GM23248 (cell line): ENCODE measurements at regions not wholly inside any gene's neighbourhood (a gene's known extent, or its start where the extent isn't known, plus 50 kb on each side); places are given as distances from the start of the nearest gene placed in this dataset.
A peak's percentile ranks its signal among the peaks of the same experiment; 100 is the strongest.

ENCODE experiments used
- DNase-seq: peaks from one replicate; pipeline ENCODE4 v3.0.0-alpha.2; 2015
- H2AFZ ChIP-seq: fragments of 200-600 bp; sonication (generic); 2 replicates; pipeline ENCODE4 v1.6.1; 2016; ENCODE audit warnings: antibody characterized with exemption
- H3F3A ChIP-seq: fragments of 200-600 bp; sonication (generic); 2 replicates; pipeline ENCODE4 v1.6.1; 2016; ENCODE audit warnings: mild to moderate bottlenecking, antibody characterized with exemption, mixed run types; ENCODE audit not compliant: insufficient read depth
- H3K27ac ChIP-seq: fragments of 200-600 bp; sonication (generic); 2 replicates; pipeline ENCODE4 v1.5.1; 2016; ENCODE audit warnings: mild to moderate bottlenecking
- H3K27me3 ChIP-seq: fragments of 200-600 bp; sonication (generic); replicated peaks from 2 replicates; pipeline ENCODE4 v1.6.1; 2016; ENCODE audit warnings: mild to moderate bottlenecking; ENCODE audit not compliant: insufficient read depth
- H3K36me3 ChIP-seq: fragments of 200-600 bp; sonication (generic); 2 replicates; pipeline ENCODE4 v1.6.1; 2016; ENCODE audit warnings: low read depth, mild to moderate bottlenecking
- H3K4me1 ChIP-seq: fragments of 200-600 bp; sonication (generic); 2 replicates; pipeline ENCODE4 v1.6.1; 2016; ENCODE audit warnings: mild to moderate bottlenecking; ENCODE audit not compliant: insufficient read depth
- H3K4me2 ChIP-seq: fragments of 200-600 bp; sonication (generic); one replicate; pipeline ENCODE4 v1.6.1; 2016; ENCODE audit warnings: mild to moderate bottlenecking; ENCODE audit not compliant: unreplicated experiment
- H3K4me3 ChIP-seq: fragments of 200-600 bp; sonication (generic); 2 replicates; pipeline ENCODE4 v1.5.1; 2016; ENCODE audit warnings: mild to moderate bottlenecking
- H3K79me2 ChIP-seq: fragments of 200-600 bp; sonication (generic); 2 replicates; pipeline ENCODE4 v1.6.1; 2016; ENCODE audit warnings: mild to moderate bottlenecking; ENCODE audit not compliant: insufficient read depth
- H3K9ac ChIP-seq: fragments of 200-600 bp; sonication (generic); 2 replicates; pipeline ENCODE4 v1.6.1; 2016; ENCODE audit warnings: mild to moderate bottlenecking
- H3K9me2 ChIP-seq: fragments of 200-600 bp; sonication (generic); 2 replicates; pipeline ENCODE4 v1.6.1; 2016; ENCODE audit warnings: mixed run types, mild to moderate bottlenecking, moderate library complexity; ENCODE audit not compliant: insufficient read depth
- H3K9me3 ChIP-seq: fragments of 200-600 bp; sonication (generic); one replicate; pipeline ENCODE4 v1.6.1; 2017; ENCODE audit warnings: low read depth
- H4K20me1 ChIP-seq: fragments of 200-600 bp; sonication (generic); 2 replicates; pipeline ENCODE4 v1.6.0; 2016; ENCODE audit not compliant: insufficient read depth
- EZH2 ChIP-seq: fragments of 200-600 bp; sonication (generic); IDR thresholded peaks from 2 replicates; pipeline ENCODE4 v1.6.1; 2018; ENCODE audit warnings: antibody characterized with exemption, mild to moderate bottlenecking; ENCODE audit not compliant: insufficient read depth, poor library complexity, severe bottlenecking
- EZH2phosphoT487 ChIP-seq: fragments of 200-600 bp; sonication (generic); IDR thresholded peaks from 2 replicates; pipeline ENCODE4 v1.6.1; 2018; ENCODE audit warnings: antibody characterized with exemption, moderate library complexity, mild to moderate bottlenecking, low read depth; ENCODE audit not compliant: insufficient read depth
- WGBS, 2 experiments: methylation state at CpG; one replicate each; pipeline ENCODE4 v1.1.6; 2015 to 2017; ENCODE audit warnings: low lambda C conversion rate in 2 of 2, low coverage in 1 of 2; ENCODE audit errors: missing lambda C conversion rate in 2 of 2; 5-methylcytosine and 5-hydroxymethylcytosine counted together
- in situ Hi-C: fragments of 300-500 bp; cut with MboI; formaldehyde crosslinking; loops from 2 replicates; pipeline ENCODE4 v1.15.0; 2020

DNA sequence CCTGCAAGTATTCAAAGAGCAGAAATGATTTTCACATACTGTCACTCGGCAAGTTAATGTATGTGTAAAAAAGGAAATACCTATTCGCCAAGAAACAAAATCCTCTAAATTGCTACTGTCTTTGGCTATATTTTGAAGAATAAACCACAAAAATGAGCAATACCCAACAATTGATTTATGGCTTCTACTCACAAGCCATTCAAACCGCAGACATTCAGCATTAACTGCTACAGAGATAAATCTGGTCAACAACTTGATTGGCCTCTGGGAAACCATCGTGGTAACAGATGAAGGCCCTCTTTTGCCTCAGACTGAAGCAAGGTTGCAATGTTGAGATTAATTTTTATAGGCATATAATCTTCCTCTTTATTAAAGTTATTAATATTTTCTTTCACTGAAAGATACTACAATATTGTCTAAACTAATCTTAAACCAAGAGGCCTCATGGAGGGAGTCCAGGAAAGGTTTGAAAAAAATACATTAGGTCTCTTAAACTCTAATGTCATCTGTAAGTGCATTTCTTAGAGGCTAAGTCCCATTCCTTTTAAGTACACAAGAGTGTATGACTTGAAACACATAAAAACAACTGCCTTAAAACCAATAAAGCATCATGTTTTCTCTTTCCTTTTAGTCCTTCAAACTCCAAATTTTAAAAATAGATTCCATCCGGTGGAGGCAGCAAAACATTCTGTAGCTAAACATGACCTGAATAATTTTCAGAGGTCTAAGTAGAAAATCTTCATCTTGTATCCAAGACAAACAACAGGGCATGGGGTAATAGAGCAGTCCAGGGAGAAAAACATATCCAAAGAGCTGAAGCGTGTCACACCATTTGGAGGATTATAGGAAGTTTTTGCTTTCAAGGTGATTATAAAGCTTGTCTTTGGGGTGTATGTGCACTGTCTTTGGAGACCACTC is 162.4 kb upstream of the TGFBR2 start:
- 82 to 83% methylated on average over 6 of the region's 6 CpGs for WGBS, 2 experiments
- no peaks in the 10 kb centered on the region for H3K9me2 ChIP-seq
- DNase-seq: peak; percentile 13
- H4K20me1 ChIP-seq: no peaks in the 10 kb centered on the region
- no peak overlapping the region for H3K4me2 ChIP-seq
- in situ Hi-C loops: no loop called here
- no peak overlapping the region for H3K9ac ChIP-seq
- peaks cover 14% of the 10 kb centered on the region for H3F3A ChIP-seq
- no peak overlapping the region for H3K4me3 ChIP-seq
- H3K27ac ChIP-seq: no peak overlapping the region
- TF ChIP-seq EZH2phosphoT487 (no peak), EZH2 (no peak)
- no peaks in the 10 kb centered on the region for H3K79me2 ChIP-seq
- H3K9me3 ChIP-seq: no peaks in the 10 kb centered on the region
- no peaks in the 10 kb centered on the region for H3K36me3 ChIP-seq
- H3K27me3 ChIP-seq: no peaks in the 10 kb centered on the region
- 0 out of 2 replicates have a peak overlapping the region, but pooled peaks have one; percentile 10 for H2AFZ ChIP-seq
- H3K4me1 ChIP-seq: peaks cover 25% of the 10 kb centered on the region

- H3K9me2 ChIP-seq: no peaks in the 10 kb centered on the region
- no peaks in the 10 kb centered on the region for H3K27me3 ChIP-seq
- H3K27ac ChIP-seq: peak overlapping the region; percentile 12
- H3K4me1 ChIP-seq: peaks cover 19% of the 10 kb centered on the region
- H4K20me1 ChIP-seq: no peaks in the 10 kb centered on the region
- no peak overlapping the region for H3K9ac ChIP-seq
- in situ Hi-C loops: no loop called here
- H3F3A ChIP-seq: peaks cover 20% of the 10 kb centered on the region
- peak; percentile 60 for DNase-seq
- H3K4me3 ChIP-seq: no peak overlapping the region
- TF ChIP-seq EZH2: no peak
- TF ChIP-seq EZH2phosphoT487: no peak
- no peaks in the 10 kb centered on the region for H3K79me2 ChIP-seq
- H3K36me3 ChIP-seq: no peaks in the 10 kb centered on the region
- peak overlapping the region; percentile 18 for H3K4me2 ChIP-seq
- 36 to 38% methylated on average over 5 of the region's 5 CpGs for WGBS, 2 experiments
- H3K9me3 ChIP-seq: no peaks in the 10 kb centered on the region
- H2AFZ ChIP-seq: no peak overlapping the region
These were observed 157.7 kb upstream of the TGFBR2 start for GRCh38 chr3:30448450-30449289.

DNA sequence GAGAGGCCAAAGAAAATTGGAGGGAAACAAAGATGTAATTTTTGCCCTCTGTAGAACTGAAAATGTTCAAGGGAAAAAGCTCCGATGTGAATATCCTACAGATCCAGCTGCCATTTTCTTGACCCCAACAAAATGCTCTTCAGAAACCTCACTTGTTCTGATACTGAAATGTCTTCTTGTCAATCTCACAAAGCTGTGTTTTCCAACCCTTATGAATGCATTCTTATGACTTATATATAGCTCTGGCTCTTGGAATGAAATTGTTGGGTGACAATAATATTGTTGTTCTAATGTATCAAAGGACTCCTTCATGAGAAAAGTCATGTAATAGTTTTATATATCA is 157.1 kb upstream of the TGFBR2 start:
- Histone ChIP-seq H2AFZ (no peak overlapping the region), H3K4me3 (no peak overlapping the region), H3K27me3 (no peaks in the 10 kb centered on the region), H3K9me2 (no peaks in the 10 kb centered on the region), H3K27ac (peak overlapping the region; percentile 12; the same call in 1 of the 2 replicates), H3K4me1 (peaks cover 19% of the 10 kb centered on the region), H4K20me1 (no peaks in the 10 kb centered on the region), H3K4me2 (peak overlapping the region; percentile 18), H3K9me3 (no peaks in the 10 kb centered on the region), H3K9ac (no peak overlapping the region), H3K36me3 (no peaks in the 10 kb centered on the region), H3F3A (peaks cover 20% of the 10 kb centered on the region), H3K79me2 (no peaks in the 10 kb centered on the region)
- WGBS, 2 experiments: 12 to 15% methylated on average over 1 of the region's 1 CpG
- TF ChIP-seq EZH2phosphoT487: no peak
- no peak for TF ChIP-seq EZH2
- DNase-seq: no peak
- in situ Hi-C loops: no loop called here

- 90 to 92% methylated on average over 3 of the region's 3 CpGs for WGBS, 2 experiments
- in situ Hi-C loops: no loop called here
- no peaks in the 10 kb centered on the region for H3K79me2 ChIP-seq
- no peaks in the 10 kb centered on the region for H3K36me3 ChIP-seq
- no peaks in the 10 kb centered on the region for H4K20me1 ChIP-seq
- H3K4me2 ChIP-seq: no peak overlapping the region
- peaks cover 19% of the 10 kb centered on the region for H3K4me1 ChIP-seq
- no peak overlapping the region for H3K27ac ChIP-seq
- H3K27me3 ChIP-seq: no peaks in the 10 kb centered on the region
- no peak overlapping the region for H2AFZ ChIP-seq
- no peak overlapping the region for H3K9ac ChIP-seq
- no peak overlapping the region for H3K4me3 ChIP-seq
- H3F3A ChIP-seq: peaks cover 20% of the 10 kb centered on the region
- TF ChIP-seq EZH2 (no peak), EZH2phosphoT487 (no peak)
- H3K9me2 ChIP-seq: no peaks in the 10 kb centered on the region
- no peak for DNase-seq
- no peaks in the 10 kb centered on the region for H3K9me3 ChIP-seq
These were observed 154.0 kb upstream of the TGFBR2 start for GRCh38 chr3:30452446-30452845.
